HEK293 (cell line): ENCODE measurements at regions not wholly inside any gene's neighbourhood (a gene's known extent, or its start where the extent isn't known, plus 50 kb on each side); places are given as distances from the start of the nearest gene placed in this dataset.

ENCODE experiments used
- CTCF ChIA-PET: fragments of 350-600 bp; formaldehyde crosslinking; extraction: SDS; loops from one replicate; lab custom pipeline; 2021; ENCODE audit warnings: antibody characterized with exemption; lab: Yijun Ruan, JAX
- POLR2A ChIA-PET: fragments of 300-600 bp; formaldehyde crosslinking; extraction: SDS; loops from one replicate; lab custom pipeline; 2020; ENCODE audit warnings: antibody characterized with exemption, inconsistent platforms; lab: Yijun Ruan, JAX
- H3K27ac ChIP-seq: fragments of 200-500 bp; sonication (Bioruptor generic); 2 replicates; pipeline ENCODE4 v1.5.1; 2014; ENCODE audit warnings: low read depth, low read length, control low read depth, inconsistent platforms; ENCODE audit errors: extremely low read depth
- H3K36me3 ChIP-seq, 2 experiments: fragments of 200-500 bp in 1 of 2; sonication (Bioruptor generic) in 1 of 2; 1 replicate in 1 of 2; 2 replicates in 1 of 2; pipeline ENCODE4 v1.5.1; 2014 to 2017; ENCODE audit warnings: inconsistent platforms in 2 of 2, low read length in 2 of 2; ENCODE audit not compliant: control insufficient read depth in 2 of 2, insufficient read depth in 1 of 2
- H3K4me1 ChIP-seq: fragments of 200-500 bp; sonication (Bioruptor generic); 2 replicates; pipeline ENCODE4 v1.5.1; 2014; ENCODE audit warnings: mild to moderate bottlenecking, low read length, inconsistent platforms; ENCODE audit not compliant: control insufficient read depth, insufficient read depth
- H3K4me3 ChIP-seq: 2 replicates; pipeline ENCODE4 v1.5.1; 2011; ENCODE audit warnings: low read depth, mild to moderate bottlenecking, control low read depth, low read length, moderate library complexity
- H3K9me3 ChIP-seq: fragments of 200-500 bp; sonication (Bioruptor generic); 2 replicates; pipeline ENCODE4 v1.5.1; 2014; ENCODE audit warnings: low read depth, low read length, inconsistent platforms; ENCODE audit not compliant: control insufficient read depth, insufficient read depth
- BCL11A ChIP-seq: fragments of 450-650 bp; formaldehyde crosslinking; IDR thresholded peaks from 2 replicates; pipeline ENCODE4 v1.5.1; 2016; ENCODE audit warnings: low read depth, missing biosample characterization, missing genetic modification characterization
- KLF10 ChIP-seq: fragments of 450-650 bp; IDR thresholded peaks from 2 replicates; pipeline ENCODE4 v1.5.1; 2018; ENCODE audit warnings: missing biosample characterization, mild to moderate bottlenecking, missing genetic modification characterization
- ZBTB8A ChIP-seq: fragments of 450-650 bp; formaldehyde crosslinking; IDR thresholded peaks from 2 replicates; pipeline ENCODE4 v1.5.1; 2016; ENCODE audit warnings: missing biosample characterization, missing genetic modification characterization
- ZFP37 ChIP-seq: fragments of 450-650 bp; formaldehyde crosslinking; IDR thresholded peaks from 2 replicates; pipeline ENCODE4 v1.5.1; 2016; ENCODE audit warnings: missing biosample characterization, missing genetic modification characterization
- ZFP41 ChIP-seq: fragments of 450-650 bp; formaldehyde crosslinking; IDR thresholded peaks from 2 replicates; pipeline ENCODE4 v1.5.1; 2016; ENCODE audit warnings: missing biosample characterization, missing genetic modification characterization, borderline replicate concordance
- ZNF146 ChIP-seq: fragments of 450-650 bp; formaldehyde crosslinking; IDR thresholded peaks from 2 replicates; pipeline ENCODE4 v1.5.1; 2016; ENCODE audit warnings: missing biosample characterization, missing genetic modification characterization
- ZNF175 ChIP-seq: fragments of 450-650 bp; formaldehyde crosslinking; IDR thresholded peaks from 2 replicates; pipeline ENCODE4 v1.5.1; 2016; ENCODE audit warnings: missing biosample characterization, missing genetic modification characterization
- ZNF211 ChIP-seq: fragments of 450-650 bp; formaldehyde crosslinking; IDR thresholded peaks from 2 replicates; pipeline ENCODE4 v1.5.1; 2016; ENCODE audit warnings: low read depth, missing biosample characterization, missing genetic modification characterization
- ZNF341 ChIP-seq: fragments of 450-650 bp; formaldehyde crosslinking; IDR thresholded peaks from 2 replicates; pipeline ENCODE4; 2016; ENCODE audit warnings: low read depth, missing biosample characterization, missing genetic modification characterization
- ZNF548 ChIP-seq: fragments of 450-650 bp; formaldehyde crosslinking; IDR thresholded peaks from 2 replicates; pipeline ENCODE4 v1.5.1; 2016; ENCODE audit warnings: missing biosample characterization, missing genetic modification characterization
- ZNF549 ChIP-seq: fragments of 450-650 bp; IDR thresholded peaks from 2 replicates; pipeline ENCODE4 v1.5.1; 2018; ENCODE audit warnings: missing biosample characterization, missing genetic modification characterization, mild to moderate bottlenecking, inconsistent platforms, moderate library complexity
- ZNF571 ChIP-seq: fragments of 450-650 bp; formaldehyde crosslinking; IDR thresholded peaks from 2 replicates; pipeline ENCODE4 v1.5.0; 2017; ENCODE audit warnings: missing biosample characterization, missing genetic modification characterization
- ZNF624 ChIP-seq: fragments of 450-650 bp; formaldehyde crosslinking; IDR thresholded peaks from 2 replicates; pipeline ENCODE4 v1.5.1; 2017; ENCODE audit warnings: missing biosample characterization, missing genetic modification characterization
- ZNF701 ChIP-seq: fragments of 450-650 bp; formaldehyde crosslinking; IDR thresholded peaks from 2 replicates; pipeline ENCODE4 v1.5.1; 2016; ENCODE audit warnings: missing biosample characterization, missing genetic modification characterization
- ZSCAN16 ChIP-seq: fragments of 450-650 bp; formaldehyde crosslinking; IDR thresholded peaks from 2 replicates; pipeline ENCODE4 v1.5.1; 2016; ENCODE audit warnings: missing biosample characterization, missing genetic modification characterization
- ZXDB ChIP-seq: fragments of 450-650 bp; formaldehyde crosslinking; IDR thresholded peaks from 2 replicates; pipeline ENCODE4 v1.5.1; 2016; ENCODE audit warnings: missing biosample characterization, missing genetic modification characterization
- TF ChIP-seq, protein P1 (sequence below): fragments of 450-650 bp; formaldehyde crosslinking; IDR thresholded peaks from 2 replicates; pipeline ENCODE4 v1.5.0; 2017; ENCODE audit warnings: missing biosample characterization, missing genetic modification characterization, borderline replicate concordance
- TF ChIP-seq, protein P2 (sequence below): fragments of 450-650 bp; formaldehyde crosslinking; IDR thresholded peaks from 2 replicates; pipeline ENCODE4 v1.5.1; 2016; ENCODE audit warnings: missing biosample characterization, missing genetic modification characterization
- TF ChIP-seq, protein P3 (sequence below): fragments of 450-650 bp; formaldehyde crosslinking; IDR thresholded peaks from 2 replicates; pipeline ENCODE4 v1.5.1; 2016; ENCODE audit warnings: missing biosample characterization, missing genetic modification characterization

DNA sequence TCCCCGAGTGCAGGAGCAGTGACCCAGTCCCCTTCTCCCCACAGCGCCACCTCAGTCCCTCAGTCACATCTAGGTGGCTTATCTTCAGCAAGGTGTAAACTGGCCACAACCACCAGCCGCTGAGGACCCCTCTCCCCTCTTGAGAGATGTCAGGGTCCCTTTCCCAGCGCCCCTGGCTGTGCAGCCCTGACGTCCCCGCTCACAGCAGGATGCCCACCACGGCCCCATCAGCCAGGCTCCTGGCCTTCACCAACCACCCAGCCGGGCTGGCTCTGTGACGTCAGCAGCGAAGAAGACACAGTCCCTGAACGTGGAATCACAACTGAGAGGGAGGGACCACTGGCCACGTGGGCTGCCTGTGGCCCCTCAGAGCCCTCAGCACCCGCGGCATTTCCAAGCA is 249.4 kb downstream of the NPHP4 start:
- ChIA-PET CTCF (no interaction called here), POLR2A (no interaction called here)
- TF ChIP-seq ZNF146: no peak
- no peak for TF ChIP-seq ZNF549 (tag by site-specific recombination)
- TF ChIP-seq, protein P1, sequence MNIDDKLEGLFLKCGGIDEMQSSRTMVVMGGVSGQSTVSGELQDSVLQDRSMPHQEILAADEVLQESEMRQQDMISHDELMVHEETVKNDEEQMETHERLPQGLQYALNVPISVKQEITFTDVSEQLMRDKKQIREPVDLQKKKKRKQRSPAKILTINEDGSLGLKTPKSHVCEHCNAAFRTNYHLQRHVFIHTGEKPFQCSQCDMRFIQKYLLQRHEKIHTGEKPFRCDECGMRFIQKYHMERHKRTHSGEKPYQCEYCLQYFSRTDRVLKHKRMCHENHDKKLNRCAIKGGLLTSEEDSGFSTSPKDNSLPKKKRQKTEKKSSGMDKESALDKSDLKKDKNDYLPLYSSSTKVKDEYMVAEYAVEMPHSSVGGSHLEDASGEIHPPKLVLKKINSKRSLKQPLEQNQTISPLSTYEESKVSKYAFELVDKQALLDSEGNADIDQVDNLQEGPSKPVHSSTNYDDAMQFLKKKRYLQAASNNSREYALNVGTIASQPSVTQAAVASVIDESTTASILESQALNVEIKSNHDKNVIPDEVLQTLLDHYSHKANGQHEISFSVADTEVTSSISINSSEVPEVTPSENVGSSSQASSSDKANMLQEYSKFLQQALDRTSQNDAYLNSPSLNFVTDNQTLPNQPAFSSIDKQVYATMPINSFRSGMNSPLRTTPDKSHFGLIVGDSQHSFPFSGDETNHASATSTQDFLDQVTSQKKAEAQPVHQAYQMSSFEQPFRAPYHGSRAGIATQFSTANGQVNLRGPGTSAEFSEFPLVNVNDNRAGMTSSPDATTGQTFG (tag by site-specific recombination): no peak
- no peak for TF ChIP-seq ZXDB
- TF ChIP-seq ZNF341: no peak
- TF ChIP-seq ZFP37: no peak
- TF ChIP-seq ZNF548 (tag by site-specific recombination): no peak
- TF ChIP-seq ZNF624 (tag by site-specific recombination): no peak
- TF ChIP-seq KLF10 (tag by site-specific recombination): no peak
- TF ChIP-seq, protein P2, sequence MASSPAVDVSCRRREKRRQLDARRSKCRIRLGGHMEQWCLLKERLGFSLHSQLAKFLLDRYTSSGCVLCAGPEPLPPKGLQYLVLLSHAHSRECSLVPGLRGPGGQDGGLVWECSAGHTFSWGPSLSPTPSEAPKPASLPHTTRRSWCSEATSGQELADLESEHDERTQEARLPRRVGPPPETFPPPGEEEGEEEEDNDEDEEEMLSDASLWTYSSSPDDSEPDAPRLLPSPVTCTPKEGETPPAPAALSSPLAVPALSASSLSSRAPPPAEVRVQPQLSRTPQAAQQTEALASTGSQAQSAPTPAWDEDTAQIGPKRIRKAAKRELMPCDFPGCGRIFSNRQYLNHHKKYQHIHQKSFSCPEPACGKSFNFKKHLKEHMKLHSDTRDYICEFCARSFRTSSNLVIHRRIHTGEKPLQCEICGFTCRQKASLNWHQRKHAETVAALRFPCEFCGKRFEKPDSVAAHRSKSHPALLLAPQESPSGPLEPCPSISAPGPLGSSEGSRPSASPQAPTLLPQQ (tag by site-specific recombination): no peak
- TF ChIP-seq ZNF571 (tag by site-specific recombination): no peak
- TF ChIP-seq ZNF701 (tag by site-specific recombination): no peak
- TF ChIP-seq ZNF175: no peak
- TF ChIP-seq ZNF211: no peak
- no peak for TF ChIP-seq BCL11A (tag by site-specific recombination)
- no peak for TF ChIP-seq ZFP41

DNA sequence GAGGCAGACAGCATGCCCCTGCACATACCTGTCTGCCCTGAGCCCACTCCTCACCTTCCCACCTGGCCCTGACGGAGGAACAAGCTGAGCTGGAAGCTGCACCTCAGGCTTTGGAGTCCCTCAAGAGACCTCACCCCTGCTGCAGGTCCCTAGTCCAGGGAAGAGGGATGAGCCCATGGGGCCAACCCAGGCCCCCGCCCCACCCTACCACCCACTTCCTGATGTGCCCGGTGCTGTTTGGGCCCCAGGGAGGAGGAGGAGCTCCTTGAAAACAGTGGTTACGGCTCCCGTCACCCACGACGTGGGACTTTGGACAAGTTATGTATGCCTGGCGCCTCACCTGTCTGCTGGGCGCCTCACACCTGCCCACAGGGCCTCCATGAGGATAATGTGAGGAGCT is 250.2 kb downstream of the NPHP4 start:
- Histone ChIP-seq H3K27ac (no peak overlapping the region), H3K4me3 (no peak overlapping the region), H3K4me1 (no peaks in the 10 kb centered on the region), H3K9me3 (no peaks in the 10 kb centered on the region)
- ChIA-PET POLR2A (no interaction called here), CTCF (interaction anchor here (0.5 kb wide), 1 partner anchor 76 kb away, joined by 3 read pairs; no protein-coding TSS in a partner anchor)
- TF ChIP-seq, protein P3, sequence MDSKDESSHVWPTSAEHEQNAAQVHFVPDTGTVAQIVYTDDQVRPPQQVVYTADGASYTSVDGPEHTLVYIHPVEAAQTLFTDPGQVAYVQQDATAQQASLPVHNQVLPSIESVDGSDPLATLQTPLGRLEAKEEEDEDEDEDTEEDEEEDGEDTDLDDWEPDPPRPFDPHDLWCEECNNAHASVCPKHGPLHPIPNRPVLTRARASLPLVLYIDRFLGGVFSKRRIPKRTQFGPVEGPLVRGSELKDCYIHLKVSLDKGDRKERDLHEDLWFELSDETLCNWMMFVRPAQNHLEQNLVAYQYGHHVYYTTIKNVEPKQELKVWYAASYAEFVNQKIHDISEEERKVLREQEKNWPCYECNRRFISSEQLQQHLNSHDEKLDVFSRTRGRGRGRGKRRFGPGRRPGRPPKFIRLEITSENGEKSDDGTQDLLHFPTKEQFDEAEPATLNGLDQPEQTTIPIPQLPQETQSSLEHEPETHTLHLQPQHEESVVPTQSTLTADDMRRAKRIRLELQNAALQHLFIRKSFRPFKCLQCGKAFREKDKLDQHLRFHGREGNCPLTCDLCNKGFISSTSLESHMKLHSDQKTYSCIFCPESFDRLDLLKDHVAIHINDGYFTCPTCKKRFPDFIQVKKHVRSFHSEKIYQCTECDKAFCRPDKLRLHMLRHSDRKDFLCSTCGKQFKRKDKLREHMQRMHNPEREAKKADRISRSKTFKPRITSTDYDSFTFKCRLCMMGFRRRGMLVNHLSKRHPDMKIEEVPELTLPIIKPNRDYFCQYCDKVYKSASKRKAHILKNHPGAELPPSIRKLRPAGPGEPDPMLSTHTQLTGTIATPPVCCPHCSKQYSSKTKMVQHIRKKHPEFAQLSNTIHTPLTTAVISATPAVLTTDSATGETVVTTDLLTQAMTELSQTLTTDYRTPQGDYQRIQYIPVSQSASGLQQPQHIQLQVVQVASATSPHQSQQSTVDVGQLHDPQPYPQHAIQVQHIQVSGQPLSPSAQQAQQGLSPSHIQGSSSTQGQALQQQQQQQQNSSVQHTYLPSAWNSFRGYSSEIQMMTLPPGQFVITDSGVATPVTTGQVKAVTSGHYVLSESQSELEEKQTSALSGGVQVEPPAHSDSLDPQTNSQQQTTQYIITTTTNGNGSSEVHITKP (tag by site-specific recombination): no peak
- no peak for TF ChIP-seq ZBTB8A (tag by site-specific recombination)
- no peak for TF ChIP-seq ZSCAN16 (tag by site-specific recombination)
- TF ChIP-seq, all 188 proteins: peak for 0
- H3K36me3 ChIP-seq: no peaks in the 10 kb centered on the region

More for the DNA sequence above, 249.4 kb downstream of the NPHP4 start:
- Histone ChIP-seq H3K36me3 (no peaks in the 10 kb centered on the region), H3K9me3 (no peaks in the 10 kb centered on the region), H3K4me3 (no peak overlapping the region), H3K27ac (no peak overlapping the region), H3K4me1 (no peaks in the 10 kb centered on the region)
